ENCODE measurements at regions not wholly inside any gene's neighbourhood (a gene's known extent, or its start where the extent isn't known, plus 50 kb on each side); places are given as distances from the start of the nearest gene placed in this dataset.

- no peak overlapping the region for H3K4me3 Mint-ChIP-seq
- H3K27me3 Mint-ChIP-seq, result peaks cover 1% of the 10 kb centered on the region
- H3K36me3 Mint-ChIP-seq (ENCODE audit: low read depth), result no peaks in the 10 kb centered on the region
- no peak overlapping the region for H3K27ac Mint-ChIP-seq
- H3K9me3 Mint-ChIP-seq, result no peaks in the 10 kb centered on the region
- intact Hi-C loops (cut with micrococcal nuclease), result no loop called here
- H3K4me1 Mint-ChIP-seq (ENCODE audit: low read depth), result no peaks in the 10 kb centered on the region
Measured at GRCh38 chr6:10248378-10248843, 166.5 kb downstream of the TFAP2A start.

- intact Hi-C loops (cut with micrococcal nuclease), result no loop called here
Measured at GRCh38 chr6:10237298-10238038, 177.4 kb downstream of the TFAP2A start.

GRCh38 chr6:10235344-10235743 lies 179.5 kb downstream of the TFAP2A start:
- no peaks in the 10 kb centered on the region for H3K9me3 Mint-ChIP-seq
- peaks cover 4% of the 10 kb centered on the region for H3K27me3 Mint-ChIP-seq
- no peak overlapping the region for H3K27ac Mint-ChIP-seq
- H3K4me3 Mint-ChIP-seq, result no peak overlapping the region
- intact Hi-C loops (cut with micrococcal nuclease), result no loop called here
- H3K36me3 Mint-ChIP-seq (ENCODE audit: low read depth), result no peaks in the 10 kb centered on the region
- H3K4me1 Mint-ChIP-seq (ENCODE audit: low read depth), result no peaks in the 10 kb centered on the region

More at GRCh38 chr6:10237298-10238038, 177.4 kb downstream of the TFAP2A start:
- Mint-ChIP-seq H3K36me3 (ENCODE audit: low read depth) (no peaks in the 10 kb centered on the region), H3K9me3 (no peaks in the 10 kb centered on the region), H3K27me3 (peaks cover 6% of the 10 kb centered on the region), H3K27ac (no peak overlapping the region), H3K4me1 (ENCODE audit: low read depth) (no peaks in the 10 kb centered on the region), H3K4me3 (no peak overlapping the region)

GRCh38 chr6:10230531-10230930 lies 184.3 kb downstream of the TFAP2A start:
- intact Hi-C loops (cut with micrococcal nuclease), result no loop called here
- peaks cover 2% of the 10 kb centered on the region for H3K27me3 Mint-ChIP-seq
- no peaks in the 10 kb centered on the region for H3K4me1 Mint-ChIP-seq (ENCODE audit: low read depth)
- H3K4me3 Mint-ChIP-seq, result no peak overlapping the region
- no peak overlapping the region for H3K27ac Mint-ChIP-seq
- peaks cover 19% of the 10 kb centered on the region for H3K9me3 Mint-ChIP-seq
- no peaks in the 10 kb centered on the region for H3K36me3 Mint-ChIP-seq (ENCODE audit: low read depth)

GRCh38 chr6:10223841-10224240 lies 191.0 kb downstream of the TFAP2A start:
- H3K4me1 Mint-ChIP-seq (ENCODE audit: low read depth), result no peaks in the 10 kb centered on the region
- intact Hi-C loops (cut with micrococcal nuclease), result no loop called here
- H3K36me3 Mint-ChIP-seq (ENCODE audit: low read depth), result no peaks in the 10 kb centered on the region
- H3K27me3 Mint-ChIP-seq, result no peaks in the 10 kb centered on the region
- no peak overlapping the region for H3K4me3 Mint-ChIP-seq
- peaks cover 27% of the 10 kb centered on the region for H3K9me3 Mint-ChIP-seq
- no peak overlapping the region for H3K27ac Mint-ChIP-seq

GRCh38 chr6:10221178-10221577 lies 193.7 kb downstream of the TFAP2A start:
- H3K4me1 Mint-ChIP-seq (ENCODE audit: low read depth), result no peaks in the 10 kb centered on the region
- peaks cover 14% of the 10 kb centered on the region for H3K9me3 Mint-ChIP-seq
- no peaks in the 10 kb centered on the region for H3K27me3 Mint-ChIP-seq
- H3K4me3 Mint-ChIP-seq, result no peak overlapping the region
- H3K27ac Mint-ChIP-seq, result no peak overlapping the region
- no peaks in the 10 kb centered on the region for H3K36me3 Mint-ChIP-seq (ENCODE audit: low read depth)
- intact Hi-C loops (cut with micrococcal nuclease), result no loop called here

GRCh38 chr6:10219510-10219909 lies 195.4 kb downstream of the TFAP2A start:
- no peak overlapping the region for H3K27ac Mint-ChIP-seq
- no peaks in the 10 kb centered on the region for H3K4me1 Mint-ChIP-seq (ENCODE audit: low read depth)
- no peak overlapping the region for H3K4me3 Mint-ChIP-seq
- no peaks in the 10 kb centered on the region for H3K27me3 Mint-ChIP-seq
- H3K9me3 Mint-ChIP-seq, result no peaks in the 10 kb centered on the region
- intact Hi-C loops (cut with micrococcal nuclease), result no loop called here
- no peaks in the 10 kb centered on the region for H3K36me3 Mint-ChIP-seq (ENCODE audit: low read depth)

GRCh38 chr6:10217111-10217510 lies 197.8 kb downstream of the TFAP2A start:
- intact Hi-C loops (cut with micrococcal nuclease), result no loop called here
- H3K4me1 Mint-ChIP-seq (ENCODE audit: low read depth), result no peaks in the 10 kb centered on the region
- no peak overlapping the region for H3K4me3 Mint-ChIP-seq
- H3K36me3 Mint-ChIP-seq (ENCODE audit: low read depth), result no peaks in the 10 kb centered on the region
- H3K27me3 Mint-ChIP-seq, result peaks cover 3% of the 10 kb centered on the region
- H3K27ac Mint-ChIP-seq, result no peak overlapping the region
- no peaks in the 10 kb centered on the region for H3K9me3 Mint-ChIP-seq

- no peak overlapping the region for H3K27ac Mint-ChIP-seq
- intact Hi-C loops (cut with micrococcal nuclease), result no loop called here
- no peaks in the 10 kb centered on the region for H3K9me3 Mint-ChIP-seq
- peaks cover 3% of the 10 kb centered on the region for H3K27me3 Mint-ChIP-seq
- H3K4me1 Mint-ChIP-seq (ENCODE audit: low read depth), result no peaks in the 10 kb centered on the region
- H3K4me3 Mint-ChIP-seq, result no peak overlapping the region
- no peaks in the 10 kb centered on the region for H3K36me3 Mint-ChIP-seq (ENCODE audit: low read depth)
Measured at GRCh38 chr6:10215326-10216110, 199.4 kb downstream of the TFAP2A start.

- Mint-ChIP-seq H3K9me3 (peaks cover 9% of the 10 kb centered on the region), H3K4me1 (ENCODE audit: low read depth) (peaks cover 22% of the 10 kb centered on the region), H3K27me3 (peaks cover 3% of the 10 kb centered on the region), H3K27ac (no peak overlapping the region), H3K4me3 (no peak overlapping the region), H3K36me3 (ENCODE audit: low read depth) (no peaks in the 10 kb centered on the region)
- intact Hi-C loops (cut with micrococcal nuclease), result no loop called here
Measured at GRCh38 chr6:10210052-10210451, 204.8 kb downstream of the TFAP2A start.

GRCh38 chr6:10205892-10206291 lies 209.0 kb downstream of the TFAP2A start:
- no peaks in the 10 kb centered on the region for H3K27me3 Mint-ChIP-seq
- H3K9me3 Mint-ChIP-seq, result peaks cover 9% of the 10 kb centered on the region
- intact Hi-C loops (cut with micrococcal nuclease), result no loop called here
- no peak overlapping the region for H3K27ac Mint-ChIP-seq
- H3K36me3 Mint-ChIP-seq (ENCODE audit: low read depth), result no peaks in the 10 kb centered on the region
- H3K4me3 Mint-ChIP-seq, result no peak overlapping the region
- peaks cover 26% of the 10 kb centered on the region for H3K4me1 Mint-ChIP-seq (ENCODE audit: low read depth)

- peaks cover 16% of the 10 kb centered on the region for H3K9me3 Mint-ChIP-seq
- intact Hi-C loops (cut with micrococcal nuclease), result no loop called here
- no peaks in the 10 kb centered on the region for H3K36me3 Mint-ChIP-seq (ENCODE audit: low read depth)
- no peak overlapping the region for H3K4me3 Mint-ChIP-seq
- H3K27me3 Mint-ChIP-seq, result no peaks in the 10 kb centered on the region
- H3K27ac Mint-ChIP-seq, result no peak overlapping the region
- H3K4me1 Mint-ChIP-seq (ENCODE audit: low read depth), result peaks cover 24% of the 10 kb centered on the region
Measured at GRCh38 chr6:10205120-10205519, 209.8 kb downstream of the TFAP2A start.

- intact Hi-C loops (cut with micrococcal nuclease), result no loop called here
Measured at GRCh38 chr6:10203651-10204050, 211.2 kb downstream of the TFAP2A start.

GRCh38 chr6:10202581-10202980 lies 212.3 kb downstream of the TFAP2A start:
- Mint-ChIP-seq H3K9me3 (peaks cover 17% of the 10 kb centered on the region), H3K4me1 (ENCODE audit: low read depth) (peaks cover 19% of the 10 kb centered on the region), H3K4me3 (no peak overlapping the region), H3K27me3 (no peaks in the 10 kb centered on the region), H3K36me3 (ENCODE audit: low read depth) (no peaks in the 10 kb centered on the region), H3K27ac (no peak overlapping the region)
- intact Hi-C loops (cut with micrococcal nuclease), result no loop called here

More at GRCh38 chr6:10203651-10204050, 211.2 kb downstream of the TFAP2A start:
- Mint-ChIP-seq H3K27ac (no peak overlapping the region), H3K36me3 (ENCODE audit: low read depth) (no peaks in the 10 kb centered on the region), H3K4me1 (ENCODE audit: low read depth) (peaks cover 19% of the 10 kb centered on the region), H3K27me3 (no peaks in the 10 kb centered on the region), H3K9me3 (peaks cover 17% of the 10 kb centered on the region), H3K4me3 (no peak overlapping the region)
